Activated CD8-positive, alpha-beta memory T cell treated with anti-CD3 and anti-CD28 coated beads, Interleukin-2, amount 10 ng/mL, durations not matched to agents 7 days and 5 days (primary cell): ENCODE measurements at regions not wholly inside any gene's neighbourhood (a gene's known extent, or its start where the extent isn't known, plus 50 kb on each side); places are given as distances from the start of the nearest gene placed in this dataset.
A peak's percentile ranks its signal among the peaks of the same experiment; 100 is the strongest.
"Not testable (repeated sequence)": the region's sequence is repeated elsewhere in the genome, so short reads cannot be mapped to it uniquely, and the experiment has no call there.

Experiments
- ATAC-seq: fragments of 150-1000 bp; cut with Tn5 transposase; one replicate; pipeline ENCODE4 v1.10.0; 2021; ENCODE audit warnings: moderate library complexity
- CTCF ChIA-PET: fragments of 350-600 bp; sonication (Branson Sonifier 250); formaldehyde crosslinking; loops from one replicate; lab custom pipeline; 2021; ENCODE audit warnings: antibody characterized with exemption; lab: Charles Lee
- DNase-seq: peaks from one replicate; pipeline ENCODE4 v3.0.0-alpha.2; 2020
- H3K27ac Mint-ChIP-seq: one replicate; pipeline ENCODE4 v1.8.0; 2021; ENCODE audit warnings: mild to moderate bottlenecking, mixed read lengths
- H3K27me3 Mint-ChIP-seq: one replicate; pipeline ENCODE4 v1.8.0; 2021; ENCODE audit warnings: mixed read lengths
- H3K36me3 Mint-ChIP-seq: one replicate; pipeline ENCODE4 v1.8.0; 2021; ENCODE audit warnings: mild to moderate bottlenecking, mixed read lengths
- H3K4me1 Mint-ChIP-seq: one replicate; pipeline ENCODE4 v1.8.0; 2021; ENCODE audit warnings: mixed read lengths
- H3K4me3 Mint-ChIP-seq: one replicate; pipeline ENCODE4 v1.8.0; 2021; ENCODE audit warnings: mild to moderate bottlenecking, moderate library complexity, mixed read lengths
- H3K9me3 Mint-ChIP-seq: one replicate; pipeline ENCODE4 v1.8.0; 2022; ENCODE audit warnings: low read depth, mixed read lengths

- DNase-seq (peak; percentile 43), ATAC-seq (peak; percentile 37)
- H3K4me3 Mint-ChIP-seq: peak overlapping the region; percentile 32
- no peaks in the 10 kb centered on the region for H3K36me3 Mint-ChIP-seq
- H3K9me3 Mint-ChIP-seq: peaks cover 2% of the 10 kb centered on the region
- H3K4me1 Mint-ChIP-seq: peaks cover 35% of the 10 kb centered on the region
- peak overlapping the region; percentile 61 for H3K27ac Mint-ChIP-seq
- H3K27me3 Mint-ChIP-seq: peaks cover 39% of the 10 kb centered on the region
- CTCF ChIA-PET: interaction anchor here (0.5 to 1.7 kb wide), 6 partner anchors 9 to 861 kb away, joined by 3 to 7 read pairs (median 4); no protein-coding TSS in a partner anchor
Observed at GRCh38 chr9:96149533-96150280, 152.3 kb downstream of the HSD17B3 start.

- Mint-ChIP-seq H3K4me1 (peaks cover 35% of the 10 kb centered on the region), H3K36me3 (no peaks in the 10 kb centered on the region), H3K27ac (no peak overlapping the region), H3K4me3 (no peak overlapping the region), H3K27me3 (peaks cover 44% of the 10 kb centered on the region), H3K9me3 (peaks cover 2% of the 10 kb centered on the region)
- no peak for DNase-seq
- CTCF ChIA-PET: interaction anchor here (0.5 kb wide), 1 partner anchor 862 kb away, joined by 4 read pairs; no protein-coding TSS in a partner anchor
- no peak for ATAC-seq
Observed at GRCh38 chr9:96148634-96149532, 153.1 kb downstream of the HSD17B3 start.

- ATAC-seq, H3K27ac Mint-ChIP-seq, H3K9me3 Mint-ChIP-seq, H3K36me3 Mint-ChIP-seq, CTCF ChIA-PET, DNase-seq: not testable (repeated sequence)
- Mint-ChIP-seq H3K4me3 (peak overlapping the region; percentile 23), H3K27me3 (peaks cover 42% of the 10 kb centered on the region), H3K4me1 (peaks cover 35% of the 10 kb centered on the region)
Observed at GRCh38 chr9:96147029-96147428, 154.9 kb downstream of the HSD17B3 start.

GRCh38 chr9:96141666-96142065, 160.3 kb downstream of the HSD17B3 start:
- no peak for ATAC-seq
- Mint-ChIP-seq H3K36me3 (no peaks in the 10 kb centered on the region), H3K9me3 (peaks cover 2% of the 10 kb centered on the region), H3K27ac (no peak overlapping the region), H3K27me3 (peaks cover 17% of the 10 kb centered on the region), H3K4me3 (no peak overlapping the region), H3K4me1 (peaks cover 12% of the 10 kb centered on the region)
- CTCF ChIA-PET: no interaction called here
- no peak for DNase-seq

GRCh38 chr9:96141128-96141474, 160.9 kb downstream of the HSD17B3 start:
- Mint-ChIP-seq H3K27me3 (peaks cover 12% of the 10 kb centered on the region), H3K36me3 (no peaks in the 10 kb centered on the region), H3K27ac (no peak overlapping the region), H3K4me1 (peaks cover 9% of the 10 kb centered on the region), H3K9me3 (no peaks in the 10 kb centered on the region), H3K4me3 (no peak overlapping the region)
- ATAC-seq (no peak), DNase-seq (no peak)
- CTCF ChIA-PET: no interaction called here

- CTCF ChIA-PET: no interaction called here
- Mint-ChIP-seq H3K27me3 (peaks cover 10% of the 10 kb centered on the region), H3K4me3 (no peak overlapping the region), H3K27ac (no peak overlapping the region), H3K36me3 (no peaks in the 10 kb centered on the region), H3K9me3 (no peaks in the 10 kb centered on the region), H3K4me1 (peaks cover 14% of the 10 kb centered on the region)
- ATAC-seq (no peak), DNase-seq (no peak)
Observed at GRCh38 chr9:96140296-96141127, 161.5 kb downstream of the HSD17B3 start.

GRCh38 chr9:96139592-96140295, 162.2 kb downstream of the HSD17B3 start:
- no peak overlapping the region for H3K4me3 Mint-ChIP-seq
- CTCF ChIA-PET: no interaction called here

GRCh38 chr9:96138616-96139015, 163.4 kb downstream of the HSD17B3 start:
- no peak overlapping the region for H3K27ac Mint-ChIP-seq
- H3K27me3 Mint-ChIP-seq: no peaks in the 10 kb centered on the region
- peaks cover 1% of the 10 kb centered on the region for H3K36me3 Mint-ChIP-seq
- no peak overlapping the region for H3K4me3 Mint-ChIP-seq
- H3K9me3 Mint-ChIP-seq: no peaks in the 10 kb centered on the region
- ATAC-seq (no peak), DNase-seq (no peak)
- CTCF ChIA-PET: interaction anchor here (0.7 kb wide), 2 partner anchors 262 to 329 kb away, joined by 3 to 4 read pairs; no protein-coding TSS in a partner anchor
- H3K4me1 Mint-ChIP-seq: peaks cover 21% of the 10 kb centered on the region

More at GRCh38 chr9:96139592-96140295, 162.2 kb downstream of the HSD17B3 start:
- H3K36me3 Mint-ChIP-seq: no peaks in the 10 kb centered on the region
- H3K9me3 Mint-ChIP-seq: no peaks in the 10 kb centered on the region
- peaks cover 6% of the 10 kb centered on the region for H3K27me3 Mint-ChIP-seq
- DNase-seq (no peak), ATAC-seq (no peak)
- H3K27ac Mint-ChIP-seq: no peak overlapping the region
- peaks cover 20% of the 10 kb centered on the region for H3K4me1 Mint-ChIP-seq

- peaks cover 21% of the 10 kb centered on the region for H3K4me1 Mint-ChIP-seq
- peak; percentile 28 for ATAC-seq
Observed at GRCh38 chr9:96137671-96138429, 164.1 kb downstream of the HSD17B3 start.

GRCh38 chr9:96136992-96137670, 164.8 kb downstream of the HSD17B3 start:
- ATAC-seq: peak; percentile 89
- DNase-seq: peak; percentile 66
- H3K27ac Mint-ChIP-seq: peak overlapping the region; percentile 71
- CTCF ChIA-PET: interaction anchor here (1.3 to 1.9 kb wide), 2 partner anchors 13 kb away, joined by 3 to 5 read pairs; no protein-coding TSS in a partner anchor
- peak overlapping the region; percentile 18 for H3K4me3 Mint-ChIP-seq
- peaks cover 21% of the 10 kb centered on the region for H3K4me1 Mint-ChIP-seq
- peaks cover 1% of the 10 kb centered on the region for H3K36me3 Mint-ChIP-seq
- H3K27me3 Mint-ChIP-seq: no peaks in the 10 kb centered on the region
- H3K9me3 Mint-ChIP-seq: no peaks in the 10 kb centered on the region

More at GRCh38 chr9:96137671-96138429, 164.1 kb downstream of the HSD17B3 start:
- Mint-ChIP-seq H3K9me3 (no peaks in the 10 kb centered on the region), H3K36me3 (peaks cover 1% of the 10 kb centered on the region), H3K4me3 (peak overlapping the region; percentile 18), H3K27me3 (no peaks in the 10 kb centered on the region), H3K27ac (peak overlapping the region; percentile 71)
- no peak for DNase-seq
- CTCF ChIA-PET: interaction anchor here (1.3 kb wide), 1 partner anchor 14 kb away, joined by 3 read pairs; no protein-coding TSS in a partner anchor

- no peak for ATAC-seq
- DNase-seq: no peak
- Mint-ChIP-seq H3K9me3 (no peaks in the 10 kb centered on the region), H3K4me3 (no peak overlapping the region), H3K36me3 (peaks cover 1% of the 10 kb centered on the region), H3K27ac (no peak overlapping the region), H3K4me1 (peaks cover 21% of the 10 kb centered on the region), H3K27me3 (peaks cover 3% of the 10 kb centered on the region)
- CTCF ChIA-PET: interaction anchor here (1.9 kb wide), 1 partner anchor 14 kb away, joined by 5 read pairs; no protein-coding TSS in a partner anchor
Observed at GRCh38 chr9:96135753-96136290, 166.2 kb downstream of the HSD17B3 start.
